Hepatocyte (in vitro differentiated cells): ENCODE measurements at regions not wholly inside any gene's neighbourhood (a gene's known extent, or its start where the extent isn't known, plus 50 kb on each side); places are given as distances from the start of the nearest gene placed in this dataset.

Experiments used
- DNase-seq: peaks from one replicate; pipeline ENCODE4 v3.0.0-alpha.2; 2016; ENCODE audit warnings: low spot score
- H2AFZ ChIP-seq: fragments of 200-600 bp; sonication (generic); 2 replicates; pipeline ENCODE4 v1.6.0; 2016; ENCODE audit warnings: antibody characterized with exemption, mild to moderate bottlenecking
- H3K27ac ChIP-seq: fragments of 200-600 bp; sonication (generic); 2 replicates; pipeline ENCODE4 v1.5.1; 2016; ENCODE audit warnings: mild to moderate bottlenecking
- H3K27me3 ChIP-seq: fragments of 200-600 bp; sonication (generic); 2 replicates; pipeline ENCODE4 v1.6.1; 2016
- H3K36me3 ChIP-seq: fragments of 200-600 bp; sonication (generic); replicated peaks from 2 replicates; pipeline ENCODE4 v1.5.1; 2016; ENCODE audit warnings: low read depth; ENCODE audit not compliant: insufficient read depth
- H3K4me1 ChIP-seq: fragments of 200-600 bp; sonication (generic); 2 replicates; pipeline ENCODE4 v1.5.1; 2016; ENCODE audit warnings: mild to moderate bottlenecking, moderate library complexity; ENCODE audit not compliant: insufficient read depth
- H3K4me2 ChIP-seq: fragments of 200-600 bp; sonication (generic); 2 replicates; pipeline ENCODE4 v1.6.0; 2016
- H3K4me3 ChIP-seq: fragments of 200-600 bp; sonication (generic); 2 replicates; pipeline ENCODE4 v1.5.1; 2016; ENCODE audit warnings: mild to moderate bottlenecking
- H3K79me2 ChIP-seq: fragments of 200-600 bp; sonication (generic); 2 replicates; pipeline ENCODE4 v1.6.0; 2017; ENCODE audit warnings: mild to moderate bottlenecking
- H3K9me2 ChIP-seq: fragments of 200-600 bp; sonication (generic); replicated peaks from 2 replicates; pipeline ENCODE4 v1.6.0; 2017; ENCODE audit warnings: mild to moderate bottlenecking; ENCODE audit not compliant: insufficient read depth
- H3K9me3 ChIP-seq: fragments of 200-600 bp; sonication (generic); 2 replicates; pipeline ENCODE4 v1.5.1; 2016; ENCODE audit warnings: low read depth, mild to moderate bottlenecking
- H4K20me1 ChIP-seq: fragments of 200-600 bp; sonication (generic); 2 replicates; pipeline ENCODE4 v1.6.0; 2016; ENCODE audit warnings: mild to moderate bottlenecking; ENCODE audit not compliant: insufficient read depth, poor library complexity, severe bottlenecking
- EZH2 ChIP-seq: fragments of 200-600 bp; sonication (generic); IDR thresholded peaks from 2 replicates; pipeline ENCODE4 v1.6.1; 2016; ENCODE audit warnings: antibody characterized with exemption, mild to moderate bottlenecking, borderline replicate concordance
- EZH2phosphoT487 ChIP-seq: fragments of 200-600 bp; sonication (generic); IDR thresholded peaks from one replicate; pipeline ENCODE4 v1.6.1; 2018; ENCODE audit warnings: antibody characterized with exemption, mild to moderate bottlenecking, low read depth, moderate library complexity; ENCODE audit not compliant: unreplicated experiment, severe bottlenecking
- WGBS: methylation state at CpG from one replicate; pipeline ENCODE4 v1.1.6; 2016; ENCODE audit warnings: low lambda C conversion rate; ENCODE audit errors: missing lambda C conversion rate; 5-methylcytosine and 5-hydroxymethylcytosine counted together
- TF ChIP-seq, protein P1 (sequence below): fragments of 200-600 bp; sonication (generic); IDR thresholded peaks from 2 replicates; pipeline ENCODE4 v1.5.1; 2016; ENCODE audit warnings: antibody characterized with exemption, mild to moderate bottlenecking; ENCODE audit not compliant: poor library complexity

DNA sequence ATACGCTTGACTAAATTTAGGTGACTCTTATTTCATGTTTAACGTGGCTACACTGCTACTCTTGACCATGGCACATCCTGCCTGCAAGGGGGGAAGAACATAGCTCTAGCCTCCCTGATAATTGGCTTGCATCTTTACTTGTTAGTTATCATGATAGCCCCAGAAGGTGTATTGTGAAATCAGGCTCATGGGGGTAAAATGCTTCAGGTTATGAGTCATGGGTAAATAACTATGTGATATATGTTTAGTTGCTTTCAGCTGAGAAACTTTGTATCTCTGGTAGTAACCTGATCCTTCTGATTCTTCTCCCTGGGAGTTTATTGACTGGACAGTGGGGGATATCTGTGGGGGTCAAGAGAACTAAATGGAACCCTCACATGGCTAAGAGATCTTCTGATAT lies 660.8 kb upstream of the UBE2E2 start:
- H4K20me1 ChIP-seq, result no peaks in the 10 kb centered on the region
- H3K9me2 ChIP-seq, result no peaks in the 10 kb centered on the region
- H3K27ac ChIP-seq, result no peak overlapping the region
- 87% methylated on average over 2 of the region's 2 CpGs for WGBS
- H3K4me3 ChIP-seq, result no peak overlapping the region
- TF ChIP-seq EZH2 (no peak), EZH2phosphoT487 (no peak)
- TF ChIP-seq, protein P1, sequence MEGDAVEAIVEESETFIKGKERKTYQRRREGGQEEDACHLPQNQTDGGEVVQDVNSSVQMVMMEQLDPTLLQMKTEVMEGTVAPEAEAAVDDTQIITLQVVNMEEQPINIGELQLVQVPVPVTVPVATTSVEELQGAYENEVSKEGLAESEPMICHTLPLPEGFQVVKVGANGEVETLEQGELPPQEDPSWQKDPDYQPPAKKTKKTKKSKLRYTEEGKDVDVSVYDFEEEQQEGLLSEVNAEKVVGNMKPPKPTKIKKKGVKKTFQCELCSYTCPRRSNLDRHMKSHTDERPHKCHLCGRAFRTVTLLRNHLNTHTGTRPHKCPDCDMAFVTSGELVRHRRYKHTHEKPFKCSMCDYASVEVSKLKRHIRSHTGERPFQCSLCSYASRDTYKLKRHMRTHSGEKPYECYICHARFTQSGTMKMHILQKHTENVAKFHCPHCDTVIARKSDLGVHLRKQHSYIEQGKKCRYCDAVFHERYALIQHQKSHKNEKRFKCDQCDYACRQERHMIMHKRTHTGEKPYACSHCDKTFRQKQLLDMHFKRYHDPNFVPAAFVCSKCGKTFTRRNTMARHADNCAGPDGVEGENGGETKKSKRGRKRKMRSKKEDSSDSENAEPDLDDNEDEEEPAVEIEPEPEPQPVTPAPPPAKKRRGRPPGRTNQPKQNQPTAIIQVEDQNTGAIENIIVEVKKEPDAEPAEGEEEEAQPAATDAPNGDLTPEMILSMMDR, result no peak
- H2AFZ ChIP-seq, result no peak overlapping the region
- no peak for DNase-seq
- no peaks in the 10 kb centered on the region for H3K4me1 ChIP-seq
- H3K4me2 ChIP-seq, result no peak overlapping the region
- H3K9me3 ChIP-seq, result no peaks in the 10 kb centered on the region
- no peaks in the 10 kb centered on the region for H3K27me3 ChIP-seq
- H3K79me2 ChIP-seq, result no peaks in the 10 kb centered on the region
- no peaks in the 10 kb centered on the region for H3K36me3 ChIP-seq

DNA sequence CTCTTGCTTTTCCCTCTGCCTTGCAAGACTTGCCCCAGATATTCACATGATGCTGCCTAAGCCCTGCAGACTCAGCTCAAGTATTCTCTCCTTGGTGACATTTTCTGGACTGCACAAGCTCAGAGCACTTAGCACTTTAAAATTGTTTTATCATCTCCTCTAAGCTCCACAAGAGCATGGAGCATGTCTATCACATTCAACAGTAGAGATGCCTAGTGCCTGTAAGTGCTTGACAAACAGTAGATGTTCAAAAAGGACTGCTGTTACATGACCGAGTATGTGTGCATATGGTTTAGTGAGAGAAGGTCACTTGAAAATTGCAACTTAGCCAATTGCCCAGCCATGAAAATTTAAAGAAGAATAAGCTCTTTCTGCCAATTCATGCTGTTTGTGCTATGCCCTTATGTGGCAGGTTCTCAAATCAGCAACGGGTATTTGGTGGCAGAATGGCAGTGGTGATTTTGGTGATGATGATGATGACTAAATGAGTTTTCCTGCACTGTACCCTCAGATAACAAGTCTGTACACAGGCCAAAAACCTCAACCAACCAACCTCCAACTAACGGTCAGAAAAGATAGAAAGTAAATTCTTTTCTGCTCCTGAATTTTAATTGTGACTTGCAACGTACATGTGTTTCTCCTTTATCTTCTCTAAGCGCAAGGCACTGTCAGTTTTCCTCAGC lies 647.2 kb upstream of the UBE2E2 start:
- 88% methylated on average over 5 of the region's 5 CpGs for WGBS
- Histone ChIP-seq H2AFZ (no peak overlapping the region), H3K9me3 (no peaks in the 10 kb centered on the region), H3K4me3 (no peak overlapping the region), H3K4me2 (no peak overlapping the region), H3K79me2 (no peaks in the 10 kb centered on the region), H3K27ac (no peak overlapping the region), H4K20me1 (no peaks in the 10 kb centered on the region), H3K36me3 (no peaks in the 10 kb centered on the region), H3K27me3 (no peaks in the 10 kb centered on the region), H3K4me1 (no peaks in the 10 kb centered on the region), H3K9me2 (no peaks in the 10 kb centered on the region)
- no peak for DNase-seq
- TF ChIP-seq EZH2, result no peak
- TF ChIP-seq EZH2phosphoT487, result no peak
- TF ChIP-seq, protein P1, result no peak

DNA sequence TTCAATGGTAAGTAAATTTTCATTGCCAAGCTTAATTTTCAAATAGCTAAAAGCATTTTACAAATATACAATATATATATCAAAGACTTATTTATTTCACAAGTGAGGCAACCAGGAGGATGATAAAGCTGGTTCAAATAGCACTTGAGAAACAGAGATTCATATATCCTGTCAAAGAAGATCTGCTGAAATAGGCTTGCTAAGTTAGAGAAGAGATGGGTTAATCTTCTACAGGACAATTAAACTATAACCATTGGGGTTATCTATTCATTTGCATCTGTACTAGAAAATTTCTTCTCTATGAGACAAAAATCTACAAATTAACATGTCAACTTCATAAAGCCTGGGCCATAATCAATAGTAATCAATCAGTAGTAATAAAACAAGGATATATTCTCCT lies 637.7 kb upstream of the UBE2E2 start:
- H4K20me1 ChIP-seq, result no peaks in the 10 kb centered on the region
- no peaks in the 10 kb centered on the region for H3K36me3 ChIP-seq
- TF ChIP-seq, protein P1, result no peak
- TF ChIP-seq EZH2phosphoT487 (no peak), EZH2 (no peak)
- no peaks in the 10 kb centered on the region for H3K27me3 ChIP-seq
- no peaks in the 10 kb centered on the region for H3K79me2 ChIP-seq
- no peak for DNase-seq
- H3K4me1 ChIP-seq, result no peaks in the 10 kb centered on the region
- H3K4me2 ChIP-seq, result no peak overlapping the region
- no peak overlapping the region for H3K4me3 ChIP-seq
- no peak overlapping the region for H2AFZ ChIP-seq
- H3K9me2 ChIP-seq, result no peaks in the 10 kb centered on the region
- H3K27ac ChIP-seq, result no peak overlapping the region
- no peaks in the 10 kb centered on the region for H3K9me3 ChIP-seq

DNA sequence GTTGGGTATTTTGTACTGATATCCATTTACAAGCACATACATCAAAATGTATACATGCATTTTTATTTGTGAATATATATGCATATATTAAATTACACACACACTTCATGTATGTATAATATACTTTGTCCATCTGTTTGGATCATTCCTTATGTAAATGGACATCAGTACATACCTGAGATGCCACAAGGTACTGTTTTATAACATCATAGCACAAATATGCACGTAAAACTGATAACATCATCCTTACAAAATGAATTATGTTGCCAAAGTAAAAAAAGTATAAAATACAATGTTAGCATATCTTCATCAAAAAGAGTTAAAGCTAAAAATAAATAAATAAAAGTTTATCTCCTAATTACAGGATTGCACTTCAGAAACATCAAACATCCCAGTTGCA lies 634.8 kb upstream of the UBE2E2 start:
- 68% methylated on average over 1 of the region's 1 CpG for WGBS
- TF ChIP-seq EZH2phosphoT487, result no peak
- no peaks in the 10 kb centered on the region for H3K79me2 ChIP-seq
- H2AFZ ChIP-seq, result no peak overlapping the region
- no peaks in the 10 kb centered on the region for H3K9me3 ChIP-seq
- no peaks in the 10 kb centered on the region for H3K9me2 ChIP-seq
- H3K27me3 ChIP-seq, result no peaks in the 10 kb centered on the region
- H3K4me3 ChIP-seq, result no peak overlapping the region
- no peak overlapping the region for H3K4me2 ChIP-seq
- no peaks in the 10 kb centered on the region for H3K36me3 ChIP-seq
- H4K20me1 ChIP-seq, result no peaks in the 10 kb centered on the region
- H3K4me1 ChIP-seq, result no peaks in the 10 kb centered on the region
- no peak for DNase-seq
- H3K27ac ChIP-seq, result no peak overlapping the region
